ENCODE measurements at regions not wholly inside any gene's neighbourhood (a gene's known extent, or its start where the extent isn't known, plus 50 kb on each side); places are given as distances from the start of the nearest gene placed in this dataset.
"Not testable (repeated sequence)": the region's sequence is repeated elsewhere in the genome, so short reads cannot be mapped to it uniquely, and the experiment has no call there.

GRCh38 chr21:14825514-14825974 is 239.3 kb downstream of the NRIP1 start:
- DNase-seq: no peak

- DNase-seq: no peak
These were observed 240.7 kb downstream of the NRIP1 start for GRCh38 chr21:14824126-14824525.

GRCh38 chr21:14817311-14817710 is 247.5 kb downstream of the NRIP1 start:
- no peak for DNase-seq

- DNase-seq: no peak
These were observed 249.8 kb downstream of the NRIP1 start for GRCh38 chr21:14814991-14815390.

GRCh38 chr21:14814282-14814681 is 250.5 kb downstream of the NRIP1 start:
- DNase-seq: no peak

GRCh38 chr21:14804170-14804569 is 258.1 kb upstream of the SAMSN1 start:
- DNase-seq: not testable (repeated sequence)

GRCh38 chr21:14797543-14797942 is 251.4 kb upstream of the SAMSN1 start:
- no peak for DNase-seq

GRCh38 chr21:14787312-14787711 is 241.2 kb upstream of the SAMSN1 start:
- no peak for DNase-seq

GRCh38 chr21:14785679-14786078 is 239.6 kb upstream of the SAMSN1 start:
- no peak for DNase-seq

- no peak for DNase-seq
These were observed 227.7 kb upstream of the SAMSN1 start for GRCh38 chr21:14773777-14774345.

- DNase-seq: no peak
These were observed 225.5 kb upstream of the SAMSN1 start for GRCh38 chr21:14771593-14771992.

GRCh38 chr21:14768042-14768441 is 221.9 kb upstream of the SAMSN1 start:
- no peak for DNase-seq

- DNase-seq: no peak
These were observed 221.2 kb upstream of the SAMSN1 start for GRCh38 chr21:14767192-14767852.

GRCh38 chr21:14766241-14766640 is 220.1 kb upstream of the SAMSN1 start:
- DNase-seq: no peak

- no peak for DNase-seq
These were observed 217.6 kb upstream of the SAMSN1 start for GRCh38 chr21:14763695-14764064.

GRCh38 chr21:14762734-14763694 is 216.9 kb upstream of the SAMSN1 start:
- DNase-seq: no peak

- no peak for DNase-seq
These were observed 216.2 kb upstream of the SAMSN1 start for GRCh38 chr21:14762327-14762726.

GRCh38 chr21:14759285-14759684 is 213.2 kb upstream of the SAMSN1 start:
- no peak for DNase-seq

- DNase-seq: no peak
These were observed 212.7 kb upstream of the SAMSN1 start for GRCh38 chr21:14758849-14759248.

GRCh38 chr21:14757533-14758327 is 211.6 kb upstream of the SAMSN1 start:
- DNase-seq: no peak

GRCh38 chr21:14755086-14755485 is 209.0 kb upstream of the SAMSN1 start:
- no peak for DNase-seq

- DNase-seq: no peak
These were observed 208.6 kb upstream of the SAMSN1 start for GRCh38 chr21:14754682-14755081.

GRCh38 chr21:14754259-14754604 is 208.1 kb upstream of the SAMSN1 start:
- DNase-seq: no peak
